SU-DHL-6 (cell line): ENCODE measurements at regions not wholly inside any gene's neighbourhood (a gene's known extent, or its start where the extent isn't known, plus 50 kb on each side); places are given as distances from the start of the nearest gene placed in this dataset.

Source experiments
- H2AFZ ChIP-seq: fragments of 200-600 bp; sonication (generic); 2 replicates; pipeline ENCODE4 v1.6.1; 2014; ENCODE audit warnings: low read depth, mild to moderate bottlenecking, moderate library complexity, mixed read lengths, antibody characterized with exemption, low read length; ENCODE audit not compliant: severe bottlenecking
- H3F3A ChIP-seq: fragments of 200-600 bp; shearing (Covaris generic); 2 replicates; pipeline ENCODE4 v1.6.0; 2016; ENCODE audit warnings: antibody characterized with exemption, mild to moderate bottlenecking; ENCODE audit not compliant: insufficient read depth
- H3K27ac ChIP-seq: fragments of 200-600 bp; sonication (generic); 2 replicates; pipeline ENCODE4 v1.5.1; 2016; ENCODE audit warnings: low read depth, mild to moderate bottlenecking, low read length, moderate library complexity, mixed read lengths
- H3K27me3 ChIP-seq: fragments of 200-600 bp; sonication (generic), shearing (Covaris generic); 2 replicates; pipeline ENCODE4 v1.6.0; 2014; ENCODE audit warnings: mild to moderate bottlenecking, low read length
- H3K36me3 ChIP-seq: fragments of 200-600 bp; sonication (generic); 2 replicates; pipeline ENCODE4 v1.6.1; 2014; ENCODE audit warnings: mild to moderate bottlenecking, low read length, mixed read lengths
- H3K4me2 ChIP-seq: fragments of 300-600, 200-600 bp; shearing (Covaris generic), sonication (generic); 2 replicates; pipeline ENCODE4 v1.6.0; 2014; ENCODE audit warnings: low read length, low read depth, mild to moderate bottlenecking; ENCODE audit not compliant: poor library complexity, severe bottlenecking
- H3K4me3 ChIP-seq: fragments of 200-600 bp; sonication (generic); 2 replicates; pipeline ENCODE4 v1.5.1; 2014; ENCODE audit warnings: antibody characterized with exemption, low read length, mild to moderate bottlenecking, mixed read lengths; ENCODE audit not compliant: insufficient read depth, poor library complexity, severe bottlenecking
- H3K79me2 ChIP-seq: fragments of 200-600 bp; sonication (generic); 2 replicates; pipeline ENCODE4 v1.6.1; 2014; ENCODE audit warnings: mild to moderate bottlenecking, low read length, moderate library complexity; ENCODE audit not compliant: insufficient read depth
- H3K9ac ChIP-seq: fragments of 200-600 bp; sonication (generic); 2 replicates; pipeline ENCODE4 v1.7.0; 2014; ENCODE audit warnings: mild to moderate bottlenecking, low read length
- H3K9me2 ChIP-seq: fragments of 200-600 bp; sonication (generic); replicated peaks from 2 replicates; pipeline ENCODE4 v1.6.1; 2014; ENCODE audit warnings: low read length; ENCODE audit not compliant: insufficient read depth
- H3K9me3 ChIP-seq: fragments of 200-600 bp; sonication (generic); 2 replicates; pipeline ENCODE4 v1.6.1; 2014; ENCODE audit warnings: low read length, mixed read lengths; ENCODE audit not compliant: insufficient read depth
- H4K20me1 ChIP-seq: fragments of 200-600 bp; sonication (generic); 2 replicates; pipeline ENCODE4 v1.6.1; 2014; ENCODE audit warnings: low read depth, mild to moderate bottlenecking, antibody characterized with exemption, low read length, moderate library complexity, mixed read lengths
- CTCF ChIP-seq: fragments of 200-600 bp; sonication (generic); IDR thresholded peaks from one replicate; pipeline ENCODE4 v1.5.1; 2017; ENCODE audit warnings: antibody characterized with exemption, mild to moderate bottlenecking, low read length, moderate library complexity; ENCODE audit not compliant: insufficient read depth, poor library complexity, severe bottlenecking
- EZH2phosphoT487 ChIP-seq: fragments of 200-600 bp; sonication (generic), shearing (Covaris generic); conservative IDR thresholded peaks from 2 replicates; pipeline ENCODE4 v1.6.1; 2018; ENCODE audit warnings: mild to moderate bottlenecking, antibody characterized with exemption, low read length, moderate library complexity, mixed read lengths

- Histone ChIP-seq H3K4me2 (no peak overlapping the region), H3K9ac (no peak overlapping the region), H3F3A (no peaks in the 10 kb centered on the region), H3K36me3 (no peaks in the 10 kb centered on the region), H2AFZ (no peak overlapping the region), H3K9me2 (no peaks in the 10 kb centered on the region), H3K79me2 (no peaks in the 10 kb centered on the region), H3K27ac (no peak overlapping the region), H3K27me3 (no peaks in the 10 kb centered on the region), H4K20me1 (no peaks in the 10 kb centered on the region), H3K4me3 (no peak overlapping the region), H3K9me3 (no peaks in the 10 kb centered on the region)
- TF ChIP-seq CTCF (no peak), EZH2phosphoT487 (no peak)
These were observed 168.7 kb upstream of the TMCO5A start for GRCh38 chr15:37765786-37766185.

DNA sequence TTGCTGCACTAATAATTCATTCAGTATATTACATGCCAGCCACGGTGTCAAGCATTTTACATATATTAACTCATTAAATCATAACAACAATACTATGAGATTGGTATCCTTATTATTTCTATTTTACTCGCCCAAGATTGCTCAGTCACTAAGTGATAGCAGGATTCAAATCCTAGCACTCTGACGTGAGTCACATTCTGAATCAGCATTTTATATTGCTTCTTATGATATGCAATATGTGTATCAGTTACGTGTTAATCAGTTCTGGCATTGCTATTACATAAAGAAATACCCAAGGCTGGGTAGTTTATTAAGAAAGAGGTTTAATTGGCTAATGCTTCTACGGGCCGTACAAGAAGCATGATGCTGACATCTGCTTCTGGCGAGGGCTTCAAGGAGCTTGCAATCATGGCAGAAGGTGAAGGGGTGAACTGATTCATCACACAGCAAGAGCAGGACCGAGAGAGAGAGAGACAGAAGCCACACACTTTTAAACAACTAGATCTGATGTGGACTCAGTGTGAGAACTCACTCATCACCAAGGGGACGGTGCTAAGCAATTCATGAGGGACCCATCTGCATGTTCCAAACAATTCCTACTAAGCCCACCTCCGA, 166.5 kb upstream of the TMCO5A start:
- Histone ChIP-seq H2AFZ (no peak overlapping the region), H3K27ac (no peak overlapping the region), H3K36me3 (no peaks in the 10 kb centered on the region)

DNA sequence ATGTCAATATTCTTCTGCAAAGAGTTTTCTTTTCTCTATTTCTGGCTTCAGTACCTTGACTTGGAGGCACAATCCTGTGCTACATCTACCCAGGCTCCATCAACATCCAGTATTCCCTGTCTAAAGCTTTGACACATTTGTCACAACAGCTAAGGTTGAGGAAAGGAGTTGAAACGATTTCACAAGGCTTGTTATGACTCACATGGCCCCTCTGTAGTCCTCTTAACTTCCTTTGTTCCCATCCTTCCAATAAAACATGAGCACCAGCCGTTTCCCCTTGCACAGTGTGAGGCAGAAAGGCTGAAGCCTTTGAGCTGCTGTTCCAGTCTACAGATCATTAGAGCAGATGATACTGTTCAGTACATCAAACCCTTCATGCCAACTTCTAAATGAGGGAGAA, 163.0 kb upstream of the TMCO5A start:
- TF ChIP-seq CTCF (no peak), EZH2phosphoT487 (no peak)
- no peaks in the 10 kb centered on the region for H3F3A ChIP-seq
- no peak overlapping the region for H2AFZ ChIP-seq
- H3K9me2 ChIP-seq, result no peaks in the 10 kb centered on the region
- H3K9ac ChIP-seq, result no peak overlapping the region
- H4K20me1 ChIP-seq, result no peaks in the 10 kb centered on the region
- H3K27ac ChIP-seq, result no peak overlapping the region
- no peak overlapping the region for H3K4me2 ChIP-seq
- H3K36me3 ChIP-seq, result no peaks in the 10 kb centered on the region
- H3K9me3 ChIP-seq, result no peaks in the 10 kb centered on the region
- H3K27me3 ChIP-seq, result no peaks in the 10 kb centered on the region
- no peaks in the 10 kb centered on the region for H3K79me2 ChIP-seq
- no peak overlapping the region for H3K4me3 ChIP-seq

More for the DNA sequence above, 166.5 kb upstream of the TMCO5A start:
- H3K9ac ChIP-seq, result no peak overlapping the region
- no peaks in the 10 kb centered on the region for H3K79me2 ChIP-seq
- no peaks in the 10 kb centered on the region for H3F3A ChIP-seq
- no peak for TF ChIP-seq CTCF
- no peak for TF ChIP-seq EZH2phosphoT487
- no peaks in the 10 kb centered on the region for H3K27me3 ChIP-seq
- H3K4me2 ChIP-seq, result no peak overlapping the region
- no peaks in the 10 kb centered on the region for H3K9me3 ChIP-seq
- no peak overlapping the region for H3K4me3 ChIP-seq
- no peaks in the 10 kb centered on the region for H3K9me2 ChIP-seq
- H4K20me1 ChIP-seq, result no peaks in the 10 kb centered on the region
